Right lobe of liver (tissue), 4 donors: ENCODE measurements at regions not wholly inside any gene's neighbourhood (a gene's known extent, or its start where the extent isn't known, plus 50 kb on each side); places are given as distances from the start of the nearest gene placed in this dataset.

Experiments used
- CTCF ChIP-seq, 4 donors: fragments of 200-600 bp in 3 of 4; fragments of 450-650 bp in 1 of 4; IDR thresholded peaks; one replicate each; pipeline versions ENCODE4 v1.5.1 to v1.8.0; 2016 to 2022; ENCODE audit warnings: antibody characterized with exemption in 4 of 4, mild to moderate bottlenecking in 2 of 4
- POLR2A ChIP-seq: fragments of 450-650 bp; IDR thresholded peaks from one replicate; pipeline ENCODE4 v1.6.1; 2017; ENCODE audit warnings: antibody characterized with exemption, mild to moderate bottlenecking
- donor health status: DM: no; HTN: no; CAD: no.
- donor health status: DM: no; HTN: no; CAD: no.
- donor health status: DM: no; HTN: yes; CAD: no.

- TF ChIP-seq CTCF (IDR thresholded peaks at IDR 0.05) (no peak), POLR2A (no peak)
Measured at GRCh38 chr18:27772081-27772480, 404.8 kb downstream of the CDH2 start.
